SK-N-SH (cell line): ENCODE measurements at regions not wholly inside any gene's neighbourhood (a gene's known extent, or its start where the extent isn't known, plus 50 kb on each side); places are given as distances from the start of the nearest gene placed in this dataset.

ENCODE experiments used
- CTCF ChIA-PET: fragments of 300-600, 350-600 bp; formaldehyde crosslinking; extraction: SDS; loops from one replicate; lab custom pipeline; 2021; lab: Yijun Ruan, JAX
- POLR2A ChIA-PET: fragments of 350-600 bp; sonication (Branson Sonifier 250); formaldehyde crosslinking; extraction: SDS; loops from one replicate; lab custom pipeline; 2020; ENCODE audit warnings: antibody characterized with exemption, inconsistent platforms; lab: Yijun Ruan, JAX
- DNase-seq: peaks from one replicate; pipeline ENCODE4 v3.0.0; 2012
- H2AFZ ChIP-seq: fragments of 200-600 bp; sonication (generic); 2 replicates; pipeline ENCODE4 v1.8.1; 2016; ENCODE audit warnings: antibody characterized with exemption, mild to moderate bottlenecking, low read depth
- H3F3A ChIP-seq: fragments of 200-600 bp; sonication (generic); replicated peaks from 2 replicates; pipeline ENCODE3; 2016; ENCODE audit warnings: antibody characterized with exemption, mild to moderate bottlenecking; ENCODE audit not compliant: insufficient read depth
- H3K27ac ChIP-seq, 2 experiments: fragments of 200-500 bp in 1 of 2; fragments of 200-600 bp in 1 of 2; sonication (Bioruptor generic) in 1 of 2; sonication (generic), shearing (Covaris generic) in 1 of 2; 2 replicates each; pipeline versions ENCODE4 v1.5.1 to v1.6.1; 2014 to 2016; ENCODE audit warnings: low read depth in 2 of 2, inconsistent platforms in 1 of 2, low read length in 1 of 2, mild to moderate bottlenecking in 1 of 2, mixed read lengths in 1 of 2
- H3K27me3 ChIP-seq: fragments of 200-600 bp; sonication (generic), shearing (Covaris generic); 2 replicates; pipeline ENCODE4 v1.6.1; 2016; ENCODE audit warnings: mixed run types; ENCODE audit not compliant: insufficient read depth
- H3K36me3 ChIP-seq, 2 experiments: fragments of 200-500 bp in 1 of 2; fragments of 200-600 bp in 1 of 2; sonication (Bioruptor generic) in 1 of 2; sonication (generic) in 1 of 2; replicated peaks in 1 of 2; 2 replicates each; pipeline versions ENCODE3 to v1.5.1; 2014 to 2016; ENCODE audit warnings: low read length in 1 of 2, mild to moderate bottlenecking in 1 of 2; ENCODE audit not compliant: insufficient read depth in 2 of 2, control insufficient read depth in 1 of 2
- H3K4me1 ChIP-seq, 2 experiments: fragments of 200-500 bp in 1 of 2; fragments of 200-600 bp in 1 of 2; sonication (Bioruptor generic) in 1 of 2; sonication (generic), shearing (Covaris generic) in 1 of 2; 2 replicates each; pipeline versions ENCODE4 v1.5.1 to v1.6.1; 2014 to 2016; ENCODE audit warnings: low read depth in 1 of 2, low read length in 1 of 2, mixed run types in 1 of 2; ENCODE audit not compliant: insufficient read depth in 2 of 2, control insufficient read depth in 1 of 2
- H3K4me2 ChIP-seq: fragments of 200-600 bp; sonication (generic), shearing (Covaris generic); 2 replicates; pipeline ENCODE4 v1.6.1; 2017; ENCODE audit warnings: mixed run types
- H3K4me3 ChIP-seq, 2 experiments: fragments of 200-500 bp in 1 of 2; fragments of 200-600 bp in 1 of 2; sonication (Bioruptor generic) in 1 of 2; sonication (generic), shearing (Covaris generic) in 1 of 2; 2 replicates each; pipeline versions ENCODE4 v1.5.1 to v1.8.1; 2014 to 2016; ENCODE audit warnings: low read depth in 2 of 2, inconsistent platforms in 1 of 2, low read length in 1 of 2, mild to moderate bottlenecking in 1 of 2, mixed read lengths in 1 of 2, moderate library complexity in 1 of 2
- H3K79me2 ChIP-seq: fragments of 200-600 bp; sonication (generic); 2 replicates; pipeline ENCODE4 v1.8.1; 2017; ENCODE audit warnings: mild to moderate bottlenecking; ENCODE audit not compliant: insufficient read depth
- H3K9ac ChIP-seq: fragments of 200-600 bp; sonication (generic); 2 replicates; pipeline ENCODE4 v1.6.1; 2017; ENCODE audit warnings: mixed run types
- H3K9me2 ChIP-seq: fragments of 200-600 bp; sonication (generic); 2 replicates; pipeline ENCODE4 v1.6.1; 2017; ENCODE audit warnings: mixed run types
- H3K9me3 ChIP-seq: fragments of 200-600 bp; sonication (generic); 2 replicates; pipeline ENCODE4 v1.6.1; 2017; ENCODE audit warnings: mixed run types, mild to moderate bottlenecking, moderate library complexity
- H4K20me1 ChIP-seq: fragments of 200-600 bp; sonication (generic); 2 replicates; pipeline ENCODE4 v1.6.1; 2017; ENCODE audit warnings: mild to moderate bottlenecking, mixed run types; ENCODE audit not compliant: insufficient read depth
- CHD2 ChIP-seq: fragments of 150-350 bp; IDR thresholded peaks from 2 replicates; pipeline ENCODE4 v1.6.1; 2018; ENCODE audit warnings: low read length; ENCODE audit not compliant: partially characterized antibody
- FOXJ3 ChIP-seq: sonication (generic); formaldehyde crosslinking; IDR thresholded peaks from 2 replicates; pipeline ENCODE4 v1.5.1; 2020; ENCODE audit warnings: mild to moderate bottlenecking, missing genetic modification reagents
- FOXM1 ChIP-seq: IDR thresholded peaks from 2 replicates; pipeline ENCODE4 v1.4.0; 2012; ENCODE audit warnings: low read depth, mild to moderate bottlenecking
- GABPA ChIP-seq: IDR thresholded peaks from 2 replicates; pipeline ENCODE4 v1.4.0; 2012; ENCODE audit warnings: low read depth, mild to moderate bottlenecking
- GATA2 ChIP-seq: sonication (generic); formaldehyde crosslinking; IDR thresholded peaks from 2 replicates; pipeline ENCODE4 v1.5.0; 2020; ENCODE audit warnings: mild to moderate bottlenecking, missing genetic modification reagents
- IRF3 ChIP-seq: fragments of 150-350 bp; IDR thresholded peaks from 2 replicates; pipeline ENCODE4 v1.6.1; 2016; ENCODE audit warnings: mild to moderate bottlenecking, low read depth, low read length
- JUND ChIP-seq: IDR thresholded peaks from 2 replicates; pipeline ENCODE4 v1.4.0; 2012
- MAX ChIP-seq: IDR thresholded peaks from 2 replicates; pipeline ENCODE4 v1.4.0; 2012; ENCODE audit warnings: low read depth
- NRF1 ChIP-seq: IDR thresholded peaks from 2 replicates; pipeline ENCODE4 v1.6.1; 2012; ENCODE audit warnings: low read depth, mild to moderate bottlenecking, low read length
- POLR2AphosphoS5 ChIP-seq: IDR thresholded peaks from 2 replicates; pipeline ENCODE4 v1.6.1; 2012; ENCODE audit warnings: low read depth, low read length
- RAD21 ChIP-seq: IDR thresholded peaks from 2 replicates; pipeline ENCODE4 v1.6.1; 2012; ENCODE audit warnings: mild to moderate bottlenecking, low read length
- REST ChIP-seq: IDR thresholded peaks from 2 replicates; pipeline ENCODE4 v1.6.1; 2012; ENCODE audit warnings: mild to moderate bottlenecking, low read depth, low read length, moderate library complexity
- RFX5 ChIP-seq: IDR thresholded peaks from 2 replicates; pipeline ENCODE4 v1.6.1; 2012; ENCODE audit warnings: mild to moderate bottlenecking, improper control_type of control experiment, low read length
- SIN3A ChIP-seq: IDR thresholded peaks from 2 replicates; pipeline ENCODE4 v1.6.1; 2012; ENCODE audit warnings: low read depth, mild to moderate bottlenecking, low read length, moderate library complexity, borderline replicate concordance
- USF2 ChIP-seq: fragments of 150-350 bp; IDR thresholded peaks from 2 replicates; pipeline ENCODE4 v1.6.1; 2017; ENCODE audit warnings: antibody characterized with exemption, low read length, low read depth, borderline replicate concordance
- ZBTB33 ChIP-seq: IDR thresholded peaks from 2 replicates; pipeline ENCODE4 v1.4.0; 2012; ENCODE audit warnings: low read depth, borderline replicate concordance
- WGBS: methylation state at CpG from one replicate; pipeline ENCODE4 v1.1.6; 2017; ENCODE audit warnings: low lambda C conversion rate; 5-methylcytosine and 5-hydroxymethylcytosine counted together

GRCh38 chr10:111543854-111544253, 467.0 kb downstream of the ADRA2A start:
- no peak overlapping the region for H3K4me3 ChIP-seq
- H3K9me3 ChIP-seq: no peaks in the 10 kb centered on the region; the same call in 1 of the 2 replicates
- CTCF ChIA-PET: no interaction called here
- no peaks in the 10 kb centered on the region for H3K36me3 ChIP-seq
- TF ChIP-seq NRF1 (no peak), FOXJ3 (CRISPR knock-in tag) (no peak), USF2 (no peak)
- no peaks in the 10 kb centered on the region for H3K27me3 ChIP-seq
- no peaks in the 10 kb centered on the region for H3K9me2 ChIP-seq
- no peaks in the 10 kb centered on the region for H3K79me2 ChIP-seq
- no peaks in the 10 kb centered on the region for H4K20me1 ChIP-seq
- no peak overlapping the region for H3K27ac ChIP-seq
- DNase-seq: no peak
- no peak overlapping the region for H3K4me2 ChIP-seq
- no peak overlapping the region for H2AFZ ChIP-seq
- H3K4me1 ChIP-seq: no peaks in the 10 kb centered on the region
- WGBS: 11% methylated on average over 2 of the region's 2 CpGs
- POLR2A ChIA-PET: no interaction called here
- H3K9ac ChIP-seq: no peak overlapping the region
- no peaks in the 10 kb centered on the region for H3F3A ChIP-seq

- H3K27me3 ChIP-seq: no peaks in the 10 kb centered on the region
- no peaks in the 10 kb centered on the region for H4K20me1 ChIP-seq
- H3K79me2 ChIP-seq: no peaks in the 10 kb centered on the region
- H3K9ac ChIP-seq: no peak overlapping the region
- no peak overlapping the region for H2AFZ ChIP-seq
- CTCF ChIA-PET: interaction anchor here (1.4 kb wide), 1 partner anchor 15 kb away, joined by 3 read pairs; no protein-coding TSS in a partner anchor
- no peak overlapping the region for H3K4me3 ChIP-seq
- no peak overlapping the region for H3K27ac ChIP-seq
- no peaks in the 10 kb centered on the region for H3K36me3 ChIP-seq
- no peaks in the 10 kb centered on the region for H3K4me1 ChIP-seq
- no peaks in the 10 kb centered on the region for H3K9me3 ChIP-seq
- DNase-seq: no peak
- H3K4me2 ChIP-seq: no peak overlapping the region
- POLR2A ChIA-PET: no interaction called here
- TF ChIP-seq REST: no peak
- TF ChIP-seq MAX: no peak
- no peak for TF ChIP-seq RAD21
- TF ChIP-seq CHD2: no peak
- no peak for TF ChIP-seq JUND
- TF ChIP-seq GABPA: no peak
- TF ChIP-seq POLR2AphosphoS5: no peak
- no peak for TF ChIP-seq GATA2 (CRISPR knock-in tag)
- no peak for TF ChIP-seq SIN3A
- no peak for TF ChIP-seq RFX5
- TF ChIP-seq ZBTB33: no peak
- TF ChIP-seq FOXM1: no peak
- TF ChIP-seq IRF3: no peak
- no peaks in the 10 kb centered on the region for H3K9me2 ChIP-seq
- no peaks in the 10 kb centered on the region for H3F3A ChIP-seq
- WGBS: 43% methylated on average over 4 of the region's 4 CpGs
Measured at GRCh38 chr10:111545861-111546605, 469.2 kb downstream of the ADRA2A start.
